ENCODE measurements at regions not wholly inside any gene's neighbourhood (a gene's known extent, or its start where the extent isn't known, plus 50 kb on each side); places are given as distances from the start of the nearest gene placed in this dataset.
"Not testable (repeated sequence)": the region's sequence is repeated elsewhere in the genome, so short reads cannot be mapped to it uniquely, and the experiment has no call there.

DNA sequence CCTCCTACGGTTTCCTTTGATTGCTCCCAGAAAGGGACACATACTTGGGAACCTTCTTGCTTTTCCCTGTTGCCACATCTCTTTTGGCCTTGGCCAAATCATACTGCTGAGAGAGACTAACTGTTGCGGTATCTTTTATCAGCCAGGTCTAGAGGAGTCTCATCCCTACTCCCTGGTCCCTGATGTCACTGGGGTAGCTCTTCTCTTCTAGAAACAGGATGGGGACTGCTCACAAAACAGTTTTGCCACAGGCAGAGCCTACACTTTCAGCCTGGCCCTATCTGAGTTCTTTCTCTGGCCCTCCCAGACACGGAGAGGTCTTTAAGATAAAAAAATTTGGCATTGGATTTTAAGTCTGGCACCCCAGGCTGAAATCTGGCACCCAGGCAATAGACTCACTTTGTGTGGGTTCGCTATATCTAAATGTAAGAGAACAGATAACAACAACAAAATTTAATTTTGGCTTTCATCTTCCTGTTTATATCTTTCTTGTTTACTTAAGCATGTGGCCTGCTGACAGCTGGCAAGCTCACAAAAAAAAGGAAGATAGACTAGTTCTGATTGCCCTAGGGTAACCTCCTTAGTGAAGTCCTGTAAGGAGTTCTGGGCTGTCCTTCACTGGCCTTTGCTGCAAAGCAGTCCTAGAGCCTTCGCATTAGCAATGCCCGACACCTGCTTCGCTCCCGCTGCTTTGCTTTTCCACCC is 228.3 kb upstream of the NPVF start:
- peak in 1 of 2 experiments; percentile 26 for DNase-seq

GRCh38 chr7:25459057-25459456 is 230.8 kb upstream of the NPVF start:
- DNase-seq = peak in 1 of 2 experiments; percentile 54

DNA sequence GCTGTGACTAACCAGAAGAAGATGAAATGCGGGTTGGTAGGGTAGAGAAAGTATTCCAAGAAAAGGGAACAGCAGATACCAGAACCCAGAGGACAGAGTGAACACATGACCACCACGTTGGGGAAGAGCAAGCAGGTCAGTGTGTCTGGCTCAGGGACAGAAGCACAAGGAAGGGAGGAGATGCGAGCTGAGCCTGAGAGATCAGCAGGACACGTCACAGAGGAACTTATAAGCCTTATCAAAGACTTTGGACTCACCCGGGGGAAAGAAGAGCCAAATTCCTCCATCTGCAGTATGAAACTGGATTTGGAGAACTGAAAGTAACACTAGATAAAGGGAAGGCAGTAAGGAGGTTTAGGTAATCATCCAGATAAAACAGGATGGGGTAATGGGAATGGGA is 232.1 kb upstream of the NPVF start:
- no peak for DNase-seq

DNA sequence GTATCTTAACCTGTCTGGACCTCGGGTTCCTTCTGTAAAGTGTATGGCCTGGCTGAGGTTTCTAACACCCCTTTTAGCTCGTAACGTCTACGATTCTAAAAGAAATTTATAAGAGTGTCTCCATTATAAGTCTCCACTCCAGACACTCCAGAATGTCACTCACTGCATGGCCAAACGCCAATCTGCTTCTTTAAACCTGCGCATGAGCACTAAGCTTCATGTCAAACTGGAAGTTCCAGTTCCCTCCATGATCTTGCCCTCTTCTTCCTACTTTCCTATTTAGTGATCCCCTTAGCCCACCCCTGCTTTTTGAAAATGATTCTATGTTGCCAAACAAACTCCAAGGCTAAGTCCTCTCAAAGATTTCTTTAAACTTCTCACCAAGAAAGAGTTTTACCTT is 241.4 kb upstream of the NPVF start:
- DNase-seq = no peak

- DNase-seq = no peak
Measured at GRCh38 chr7:25476863-25477499, 248.7 kb upstream of the NPVF start.

GRCh38 chr7:25478221-25478620 is 249.9 kb upstream of the NPVF start:
- not testable (repeated sequence) for DNase-seq

GRCh38 chr7:25478925-25479324 is 250.6 kb upstream of the NPVF start:
- DNase-seq = no peak

DNA sequence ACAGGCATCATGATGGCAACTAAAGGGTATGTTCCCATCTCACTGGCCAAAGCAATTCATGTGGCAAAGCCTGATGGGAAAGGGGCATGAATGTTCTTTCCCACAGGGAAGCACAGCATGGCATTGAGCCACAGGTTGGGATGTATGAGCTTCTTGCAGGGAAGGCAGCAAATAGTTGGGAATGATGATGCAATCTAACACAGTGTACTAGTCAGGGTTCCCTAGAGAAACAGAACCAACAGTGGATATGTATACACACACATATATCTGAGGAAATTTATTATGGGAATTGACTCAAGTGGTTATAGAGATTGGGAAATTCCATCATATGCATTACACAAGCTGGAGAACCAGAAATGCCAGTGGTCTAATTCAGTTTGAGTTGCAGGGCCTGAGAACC is 253.6 kb upstream of the NPVF start:
- no peak for DNase-seq

DNA sequence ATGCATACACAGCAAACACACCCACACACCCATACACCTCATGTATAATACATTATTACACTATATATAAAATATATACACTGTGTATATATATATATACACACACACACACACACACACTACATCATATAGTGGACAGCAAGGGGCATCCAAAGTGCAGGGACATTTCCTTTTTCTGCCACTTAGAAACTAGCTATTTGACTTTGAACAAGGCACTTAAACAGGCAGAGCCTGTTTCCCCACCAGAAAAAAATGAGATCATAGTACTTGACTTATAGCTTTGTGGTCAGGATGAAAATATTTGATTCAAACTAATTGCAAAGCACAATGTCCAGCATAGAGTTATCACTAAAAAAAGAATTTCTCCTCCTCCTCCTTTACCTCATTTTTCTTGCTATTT is 254.3 kb upstream of the NPVF start:
- no peak for DNase-seq

GRCh38 chr7:25485026-25485425 is 256.7 kb upstream of the NPVF start:
- DNase-seq = no peak

- DNase-seq = peak in 1 of 2 experiments; percentile 21
Measured at GRCh38 chr7:25486656-25487055, 258.4 kb upstream of the NPVF start.

DNA sequence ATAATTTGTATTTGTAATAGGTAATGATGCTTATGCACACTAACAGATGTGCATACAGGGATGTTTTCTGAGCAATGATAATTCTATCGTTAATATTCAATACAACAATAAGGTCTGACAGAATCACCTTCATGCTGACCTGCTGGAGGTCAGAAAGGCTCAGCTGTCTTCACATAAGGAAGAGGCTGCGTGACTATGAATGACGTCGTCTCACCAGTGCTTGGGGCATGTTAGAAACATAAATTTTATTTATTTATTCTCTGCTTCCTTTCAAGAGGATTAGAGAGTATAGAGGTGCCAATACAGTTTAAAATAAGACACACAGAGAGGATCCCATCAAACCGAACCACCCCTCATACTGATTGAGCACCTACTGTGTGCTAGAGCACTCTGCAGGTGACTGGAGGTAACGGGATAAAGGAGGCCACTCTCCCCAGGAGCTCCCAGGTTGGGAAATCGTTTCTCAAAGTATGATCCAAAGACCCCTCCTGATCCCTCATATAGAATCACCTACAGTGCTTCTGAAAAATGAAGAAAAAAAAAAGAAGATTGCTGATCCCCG is 265.6 kb upstream of the NPVF start:
- no peak for DNase-seq

DNA sequence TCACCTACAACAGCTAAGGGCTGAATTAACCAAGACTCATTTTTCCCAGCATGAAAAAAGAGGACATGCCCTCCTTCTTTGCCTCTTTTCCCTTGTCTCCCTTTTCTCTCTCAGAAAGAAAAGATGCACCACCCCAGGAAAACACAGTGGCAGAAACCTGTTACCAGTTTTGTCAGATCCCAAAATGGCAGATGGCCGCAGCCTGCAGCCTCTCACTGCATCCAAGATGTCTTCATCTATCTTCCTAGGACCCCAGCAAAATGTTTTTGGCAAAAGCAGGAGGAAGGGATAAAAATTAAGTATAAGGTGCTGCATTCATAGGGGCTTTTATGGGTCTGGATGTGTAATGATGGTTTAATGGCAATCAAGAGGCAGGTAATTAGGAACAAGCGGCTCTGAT is 266.6 kb upstream of the NPVF start:
- peak; percentile 48 to 66 for DNase-seq

- peak; percentile 88 to 90 for DNase-seq
Measured at GRCh38 chr7:25495342-25496250, 267.3 kb upstream of the NPVF start.

GRCh38 chr7:25496476-25497368 is 268.4 kb upstream of the NPVF start:
- DNase-seq = peak in 1 of 2 experiments; percentile 55

DNA sequence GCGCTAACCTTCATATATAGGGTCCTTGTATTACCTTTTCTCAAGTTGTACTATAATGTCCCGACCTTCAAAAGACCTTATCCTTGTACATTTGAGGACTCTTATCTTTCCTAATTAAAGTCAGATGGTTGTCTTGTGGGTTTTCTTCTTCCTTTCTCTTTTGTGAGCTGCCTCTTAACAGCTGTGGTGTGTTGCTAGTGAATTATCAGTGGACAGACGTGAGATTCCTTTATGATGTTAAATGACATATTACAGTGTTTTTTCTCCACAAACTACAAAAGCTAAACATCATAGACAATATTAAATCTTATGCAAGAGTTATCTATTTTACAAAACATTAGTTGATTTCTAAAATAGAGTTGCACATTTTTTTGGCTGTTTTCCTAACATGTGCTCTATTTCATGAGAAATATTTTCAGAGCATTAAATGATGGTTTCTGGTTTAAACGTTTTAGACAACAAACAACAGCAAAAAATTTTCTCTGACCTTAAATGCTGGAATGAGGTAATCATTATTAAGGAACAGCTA is 272.2 kb upstream of the NPVF start:
- DNase-seq = no peak

DNA sequence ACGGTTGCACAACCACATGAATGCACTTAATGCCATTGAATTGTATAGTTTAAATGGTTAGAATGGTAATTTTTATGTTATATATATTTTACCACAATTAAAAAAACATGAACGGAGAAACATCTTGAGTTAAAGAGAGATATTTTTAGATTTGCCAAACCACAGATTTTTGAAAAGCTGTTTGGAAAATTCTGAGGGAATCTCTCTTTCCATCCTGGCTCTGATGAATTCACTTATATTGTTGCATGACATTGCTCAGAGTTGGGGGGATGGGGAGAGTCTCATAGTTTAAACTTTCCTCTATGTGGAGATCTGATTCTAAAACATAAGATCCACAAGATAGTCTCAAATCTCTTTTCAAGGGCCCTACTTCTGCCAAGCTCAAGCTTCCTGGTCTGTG is 275.0 kb upstream of the NPVF start:
- DNase-seq = no peak

- DNase-seq = no peak
Measured at GRCh38 chr7:25512061-25512687, 283.9 kb upstream of the NPVF start.

DNA sequence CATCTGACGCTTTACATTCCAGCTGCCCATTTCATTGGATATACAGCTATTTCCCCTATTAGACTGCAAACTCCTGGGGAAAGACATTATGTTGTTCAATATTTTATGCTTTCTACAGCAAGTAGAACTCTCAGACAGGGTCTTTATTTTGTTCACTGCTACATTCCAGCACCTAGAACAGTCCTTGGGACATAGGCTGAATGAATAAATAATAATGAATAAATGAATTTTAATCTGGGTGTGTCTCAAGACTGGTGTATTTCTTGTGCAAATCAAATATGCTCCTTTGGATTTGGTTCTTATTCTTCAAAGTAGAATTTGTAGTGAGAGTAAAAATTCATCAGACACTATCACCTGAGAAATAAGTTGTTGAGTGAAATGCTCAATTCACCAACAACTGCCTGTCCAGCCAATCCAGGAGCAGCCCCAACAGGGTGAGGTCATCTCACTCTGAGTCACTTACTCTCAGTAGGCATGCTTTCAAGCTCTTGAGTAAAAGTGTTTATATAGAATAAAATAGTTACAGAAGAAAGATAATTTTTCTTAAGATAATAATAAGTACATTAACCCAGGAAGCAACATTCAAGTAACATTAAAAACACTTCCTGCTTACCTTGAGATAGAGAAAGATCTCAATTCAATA is 287.5 kb upstream of the NPVF start:
- DNase-seq = no peak

- no peak for DNase-seq
Measured at GRCh38 chr7:25517906-25518305, 289.6 kb upstream of the NPVF start.

- DNase-seq = no peak
Measured at GRCh38 chr7:25520017-25520416, 291.7 kb upstream of the NPVF start.
